HepG2 (cell line): ENCODE measurements at regions not wholly inside any gene's neighbourhood (a gene's known extent, or its start where the extent isn't known, plus 50 kb on each side); places are given as distances from the start of the nearest gene placed in this dataset.

ENCODE experiments used
- ATAC-seq: fragments of 200-7000 bp; cut with Tn5 transposase; 3 replicates; pipeline ENCODE4 v1.9.1; 2020; ENCODE audit warnings: mild to moderate bottlenecking, moderate library complexity
- BruUV-seq: library from RNA; stranded (reverse); fragments of 400-500 nt; replicated peaks from 2 replicates; lab custom pipeline; 2021; lab: Mats Ljungman, UMichigan
- CTCF ChIA-PET: fragments of 300-600 bp; formaldehyde crosslinking; extraction: SDS; loops from one replicate; lab custom pipeline; 2021; ENCODE audit warnings: low total read pairs, inconsistent platforms, low intra/inter-chr PET ratio; lab: Yijun Ruan, JAX
- POLR2A ChIA-PET: fragments of 350-600 bp; sonication (Branson Sonifier 250); formaldehyde crosslinking; loops from one replicate; lab custom pipeline; 2020; ENCODE audit warnings: antibody characterized with exemption, inconsistent platforms; lab: Yijun Ruan, JAX
- DNase-seq: peaks from one replicate; pipeline ENCODE4 v3.0.0-alpha.2; 2015; ENCODE audit warnings: low spot score
- FAIRE-seq: peaks from 3 replicates; lab custom pipeline; 2011; peaks lifted over from hg19 to GRCh38; lab: Jason Lieb, UNC
- H2AFZ ChIP-seq: one replicate; pipeline ENCODE4 v1.6.1; 2011; ENCODE audit warnings: low read length, inconsistent platforms
- H3K27ac ChIP-seq: fragments of 300-600 bp; 3 replicates; pipeline ENCODE4 v1.8.0; 2011; ENCODE audit warnings: mixed run types, mild to moderate bottlenecking, mixed read lengths, low read length, inconsistent platforms; ENCODE audit not compliant: insufficient read depth; ENCODE audit errors: extremely low read length
- H3K27me3 ChIP-seq, 2 experiments: fragments of 200-600 bp in 1 of 2; 2 replicates in 1 of 2; 3 replicates in 1 of 2; pipeline versions ENCODE4 v1.6.0 to v1.8.0; 2011; ENCODE audit warnings: low read length in 2 of 2, mild to moderate bottlenecking in 2 of 2, moderate library complexity in 2 of 2, inconsistent platforms in 1 of 2; ENCODE audit not compliant: insufficient read depth in 2 of 2, control insufficient read depth in 1 of 2
- H3K36me3 ChIP-seq, 2 experiments: fragments of 200-600 bp in 1 of 2; replicated peaks in 1 of 2; 2 replicates in 1 of 2; 3 replicates in 1 of 2; pipeline versions ENCODE4 v1.5.1 to v1.8.0; 2011; ENCODE audit warnings: low read length in 2 of 2, inconsistent platforms in 1 of 2; ENCODE audit not compliant: insufficient read depth in 2 of 2, control insufficient read depth in 1 of 2
- H3K4me1 ChIP-seq: 2 replicates; pipeline ENCODE4 v1.5.1; 2012; ENCODE audit warnings: low read length, inconsistent platforms; ENCODE audit not compliant: insufficient read depth
- H3K4me2 ChIP-seq: 2 replicates; pipeline ENCODE4 v1.6.0; 2011; ENCODE audit warnings: low read depth, low read length, inconsistent platforms
- H3K4me3 ChIP-seq, 3 experiments: fragments of 200-600 bp in 1 of 3; sonication (generic), shearing (Covaris generic) in 1 of 3; replicated peaks in 1 of 3; 2 replicates each; pipeline ENCODE4 v1.5.1; 2011 to 2016; ENCODE audit warnings: low read length in 3 of 3, inconsistent platforms in 2 of 3, low read depth in 2 of 3, mild to moderate bottlenecking in 2 of 3, control low read depth in 1 of 3, mixed read lengths in 1 of 3; ENCODE audit not compliant: insufficient read depth in 1 of 3
- H3K79me2 ChIP-seq: one replicate; pipeline ENCODE4 v1.6.1; 2011; ENCODE audit warnings: low read length, inconsistent platforms; ENCODE audit not compliant: insufficient read depth
- H3K9ac ChIP-seq: 2 replicates; pipeline ENCODE4 v1.6.0; 2011; ENCODE audit warnings: mild to moderate bottlenecking, low read depth, low read length, inconsistent platforms; ENCODE audit not compliant: insufficient read depth
- H3K9me3 ChIP-seq: 2 replicates; pipeline ENCODE4 v1.5.1; 2012; ENCODE audit warnings: mild to moderate bottlenecking, low read length
- H4K20me1 ChIP-seq: 2 replicates; pipeline ENCODE4 v1.6.0; 2011; ENCODE audit warnings: inconsistent platforms, mild to moderate bottlenecking, low read length, moderate library complexity; ENCODE audit not compliant: insufficient read depth
- ATF7 ChIP-seq, 2 experiments: fragments of 450-650 bp in 1 of 2; sonication (generic) in 1 of 2; formaldehyde crosslinking in 1 of 2; IDR thresholded peaks; 2 replicates each; pipeline versions ENCODE4 v1.4.0 to v1.6.1; 2016 to 2020; ENCODE audit warnings: antibody characterized with exemption in 1 of 2, mild to moderate bottlenecking in 1 of 2, missing genetic modification reagents in 1 of 2
- GPN1 ChIP-seq: sonication (generic); formaldehyde crosslinking; IDR thresholded peaks from 2 replicates; pipeline ENCODE4 v1.5.1; 2020; ENCODE audit warnings: missing genetic modification reagents, borderline replicate concordance
- HNRNPLL ChIP-seq: fragments of 200-400 bp; formaldehyde crosslinking; IDR thresholded peaks from 2 replicates; pipeline ENCODE4 v1.6.1; 2017; ENCODE audit warnings: mild to moderate bottlenecking, low read depth, low read length; ENCODE audit not compliant: poor library complexity, severe bottlenecking
- JUND ChIP-seq: sonication (generic); formaldehyde crosslinking; IDR thresholded peaks from 2 replicates; pipeline ENCODE4 v1.8.0; 2022; ENCODE audit warnings: mild to moderate bottlenecking, missing genetic modification reagents
- KDM6A ChIP-seq: IDR thresholded peaks from 2 replicates; pipeline ENCODE4 v1.6.1; 2016; ENCODE audit warnings: low read depth
- MTA3 ChIP-seq: sonication (generic); formaldehyde crosslinking; IDR thresholded peaks from 2 replicates; pipeline ENCODE4 v1.4.0; 2020; ENCODE audit warnings: missing genetic modification reagents
- NR1H2 ChIP-seq: sonication (generic); formaldehyde crosslinking; IDR thresholded peaks from 2 replicates; pipeline ENCODE4 v1.8.1; 2022; ENCODE audit warnings: low read depth, missing genetic modification reagents, borderline replicate concordance
- NR2F6 ChIP-seq, 2 experiments: IDR thresholded peaks; 2 replicates each; pipeline ENCODE4 v1.6.1; 2016; ENCODE audit warnings: antibody characterized with exemption in 1 of 2, mild to moderate bottlenecking in 1 of 2
- POLR2AphosphoS5 ChIP-seq: IDR thresholded peaks from 2 replicates; pipeline ENCODE4 v1.6.1; 2012; ENCODE audit warnings: low read depth, low read length
- PREB ChIP-seq: sonication (generic); formaldehyde crosslinking; IDR thresholded peaks from 2 replicates; pipeline ENCODE4 v1.4.0; 2020; ENCODE audit warnings: missing genetic modification reagents
- RNF2 ChIP-seq: fragments of 450-650 bp; conservative IDR thresholded peaks from 2 replicates; pipeline ENCODE4 v1.6.1; 2016; ENCODE audit warnings: low read depth
- ZNF263 ChIP-seq: sonication (generic); formaldehyde crosslinking; IDR thresholded peaks from 2 replicates; pipeline ENCODE4 v1.4.0; 2020; ENCODE audit warnings: missing genetic modification reagents
- ZNF317 ChIP-seq: sonication (generic); formaldehyde crosslinking; IDR thresholded peaks from 2 replicates; pipeline ENCODE4 v1.5.0; 2020; ENCODE audit warnings: mild to moderate bottlenecking, missing genetic modification reagents
- ZSCAN22 ChIP-seq: sonication (generic); formaldehyde crosslinking; IDR thresholded peaks from 2 replicates; pipeline ENCODE4 v1.4.0; 2020; ENCODE audit warnings: mild to moderate bottlenecking, missing genetic modification reagents
- WGBS: methylation state at CpG from one replicate; pipeline ENCODE4 v1.1.6; 2017; ENCODE audit warnings: low lambda C conversion rate; 5-methylcytosine and 5-hydroxymethylcytosine counted together
- in situ Hi-C: cut with HindIII; loops from 2 replicates; pipeline ENCODE4 v1.10.0; 2017; ENCODE audit warnings: low pct_unique_long_range_greater_than_20kb; ENCODE audit not compliant: extremely low pct_ligation_motif_present
- intact Hi-C: fragments of 100-400 bp; cut with micrococcal nuclease; formaldehyde crosslinking; loops from one replicate; pipeline ENCODE4 v1.10.0; 2022; ENCODE audit not compliant: unreplicated experiment
- TF ChIP-seq, protein P1 (sequence below): sonication (generic); formaldehyde crosslinking; IDR thresholded peaks from 2 replicates; pipeline ENCODE4 v1.4.0; 2020; ENCODE audit warnings: missing genetic modification reagents, mild to moderate bottlenecking, borderline replicate concordance
- TF ChIP-seq, protein P2 (sequence below): IDR thresholded peaks from 2 replicates; pipeline ENCODE4 v1.6.1; 2012; ENCODE audit warnings: inconsistent platforms
- TF ChIP-seq, protein P3 (sequence below): sonication (generic); formaldehyde crosslinking; IDR thresholded peaks from 2 replicates; pipeline ENCODE4 v1.5.1; 2020; ENCODE audit warnings: mild to moderate bottlenecking, missing genetic modification reagents, moderate library complexity

GRCh38 chr14:96734076-96734622 lies 63.0 kb upstream of the VRK1 start:
- H3K36me3 ChIP-seq, result no peaks in the 10 kb centered on the region
- no peak for FAIRE-seq
- peaks cover 5 to 65% of the 10 kb centered on the region in 2 experiments; a peak in 3 of 5 replicates for H3K27me3 ChIP-seq
- peaks cover 4% of the 10 kb centered on the region; the same call in 1 of the 2 replicates for H3K4me1 ChIP-seq
- no peaks in the 10 kb centered on the region for H3K79me2 ChIP-seq
- peak; percentile 60 for ATAC-seq
- no peak overlapping the region for H3K9ac ChIP-seq
- no peak overlapping the region for H3K27ac ChIP-seq
- POLR2A ChIA-PET, result no interaction called here
- H3K4me3 ChIP-seq, result no peak overlapping the region
- H4K20me1 ChIP-seq, result no peaks in the 10 kb centered on the region
- intact Hi-C loops (no loop called here), in situ Hi-C loops (no loop called here)
- no peak overlapping the region for H3K4me2 ChIP-seq
- H3K9me3 ChIP-seq, result no peaks in the 10 kb centered on the region
- DNase-seq, result no peak
- no TSS peak for BruUV-seq
- 10% methylated on average over 7 of the region's 7 CpGs for WGBS
- CTCF ChIA-PET, result interaction anchor here (0.6 kb wide), 1 partner anchor 8 kb away, joined by 3 read pairs; no protein-coding TSS in a partner anchor
- H2AFZ ChIP-seq, result no peak overlapping the region
- no peak for TF ChIP-seq RNF2
- TF ChIP-seq ZNF317 (CRISPR knock-in tag), result 0 out of 2 replicates have a peak, but pooled peaks have one; percentile 61
- TF ChIP-seq, protein P1, sequence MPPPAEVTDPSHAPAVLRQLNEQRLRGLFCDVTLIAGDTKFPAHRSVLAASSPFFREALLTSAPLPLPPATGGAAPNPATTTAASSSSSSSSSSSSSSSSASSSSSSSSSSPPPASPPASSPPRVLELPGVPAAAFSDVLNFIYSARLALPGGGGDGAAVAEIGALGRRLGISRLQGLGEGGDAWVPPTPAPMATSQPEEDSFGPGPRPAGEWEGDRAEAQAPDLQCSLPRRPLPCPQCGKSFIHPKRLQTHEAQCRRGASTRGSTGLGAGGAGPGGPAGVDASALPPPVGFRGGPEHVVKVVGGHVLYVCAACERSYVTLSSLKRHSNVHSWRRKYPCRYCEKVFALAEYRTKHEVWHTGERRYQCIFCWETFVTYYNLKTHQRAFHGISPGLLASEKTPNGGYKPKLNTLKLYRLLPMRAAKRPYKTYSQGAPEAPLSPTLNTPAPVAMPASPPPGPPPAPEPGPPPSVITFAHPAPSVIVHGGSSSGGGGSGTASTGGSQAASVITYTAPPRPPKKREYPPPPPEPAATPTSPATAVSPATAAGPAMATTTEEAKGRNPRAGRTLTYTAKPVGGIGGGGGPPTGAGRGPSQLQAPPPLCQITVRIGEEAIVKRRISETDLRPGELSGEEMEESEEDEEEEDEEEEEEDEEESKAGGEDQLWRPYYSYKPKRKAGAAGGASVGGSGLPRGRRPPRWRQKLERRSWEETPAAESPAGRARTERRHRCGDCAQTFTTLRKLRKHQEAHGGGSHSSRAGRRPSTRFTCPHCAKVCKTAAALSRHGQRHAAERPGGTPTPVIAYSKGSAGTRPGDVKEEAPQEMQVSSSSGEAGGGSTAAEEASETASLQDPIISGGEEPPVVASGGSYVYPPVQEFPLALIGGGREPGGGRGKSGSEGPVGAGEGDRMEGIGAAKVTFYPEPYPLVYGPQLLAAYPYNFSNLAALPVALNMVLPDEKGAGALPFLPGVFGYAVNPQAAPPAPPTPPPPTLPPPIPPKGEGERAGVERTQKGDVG (CRISPR knock-in tag), result no peak
- no peak for TF ChIP-seq NR1H2 (CRISPR knock-in tag)
- TF ChIP-seq JUND (CRISPR knock-in tag), result no peak
- TF ChIP-seq ATF7 (IDR thresholded peaks at IDR 0.05), result peak; percentile 73
- no peak for TF ChIP-seq ATF7 (CRISPR knock-in tag; IDR thresholded peaks at IDR 0.05)
- TF ChIP-seq, protein P2, sequence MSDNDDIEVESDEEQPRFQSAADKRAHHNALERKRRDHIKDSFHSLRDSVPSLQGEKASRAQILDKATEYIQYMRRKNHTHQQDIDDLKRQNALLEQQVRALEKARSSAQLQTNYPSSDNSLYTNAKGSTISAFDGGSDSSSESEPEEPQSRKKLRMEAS, result no peak
- TF ChIP-seq MTA3, result no peak
- peak; percentile 18 for TF ChIP-seq HNRNPLL
- TF ChIP-seq NR2F6 (IDR thresholded peaks at IDR 0.05), result 0 out of 2 replicates have a peak, but pooled peaks have one; percentile 33
- no peak for TF ChIP-seq NR2F6 (CRISPR knock-in tag; IDR thresholded peaks at IDR 0.05)
- TF ChIP-seq ZSCAN22 (CRISPR knock-in tag), result no peak
- TF ChIP-seq GPN1, result no peak
- no peak for TF ChIP-seq PREB (CRISPR knock-in tag)
- TF ChIP-seq ZNF263 (CRISPR knock-in tag), result no peak
- no peak for TF ChIP-seq KDM6A (CRISPR knock-in tag)
- no peak for TF ChIP-seq POLR2AphosphoS5
- TF ChIP-seq, protein P3, sequence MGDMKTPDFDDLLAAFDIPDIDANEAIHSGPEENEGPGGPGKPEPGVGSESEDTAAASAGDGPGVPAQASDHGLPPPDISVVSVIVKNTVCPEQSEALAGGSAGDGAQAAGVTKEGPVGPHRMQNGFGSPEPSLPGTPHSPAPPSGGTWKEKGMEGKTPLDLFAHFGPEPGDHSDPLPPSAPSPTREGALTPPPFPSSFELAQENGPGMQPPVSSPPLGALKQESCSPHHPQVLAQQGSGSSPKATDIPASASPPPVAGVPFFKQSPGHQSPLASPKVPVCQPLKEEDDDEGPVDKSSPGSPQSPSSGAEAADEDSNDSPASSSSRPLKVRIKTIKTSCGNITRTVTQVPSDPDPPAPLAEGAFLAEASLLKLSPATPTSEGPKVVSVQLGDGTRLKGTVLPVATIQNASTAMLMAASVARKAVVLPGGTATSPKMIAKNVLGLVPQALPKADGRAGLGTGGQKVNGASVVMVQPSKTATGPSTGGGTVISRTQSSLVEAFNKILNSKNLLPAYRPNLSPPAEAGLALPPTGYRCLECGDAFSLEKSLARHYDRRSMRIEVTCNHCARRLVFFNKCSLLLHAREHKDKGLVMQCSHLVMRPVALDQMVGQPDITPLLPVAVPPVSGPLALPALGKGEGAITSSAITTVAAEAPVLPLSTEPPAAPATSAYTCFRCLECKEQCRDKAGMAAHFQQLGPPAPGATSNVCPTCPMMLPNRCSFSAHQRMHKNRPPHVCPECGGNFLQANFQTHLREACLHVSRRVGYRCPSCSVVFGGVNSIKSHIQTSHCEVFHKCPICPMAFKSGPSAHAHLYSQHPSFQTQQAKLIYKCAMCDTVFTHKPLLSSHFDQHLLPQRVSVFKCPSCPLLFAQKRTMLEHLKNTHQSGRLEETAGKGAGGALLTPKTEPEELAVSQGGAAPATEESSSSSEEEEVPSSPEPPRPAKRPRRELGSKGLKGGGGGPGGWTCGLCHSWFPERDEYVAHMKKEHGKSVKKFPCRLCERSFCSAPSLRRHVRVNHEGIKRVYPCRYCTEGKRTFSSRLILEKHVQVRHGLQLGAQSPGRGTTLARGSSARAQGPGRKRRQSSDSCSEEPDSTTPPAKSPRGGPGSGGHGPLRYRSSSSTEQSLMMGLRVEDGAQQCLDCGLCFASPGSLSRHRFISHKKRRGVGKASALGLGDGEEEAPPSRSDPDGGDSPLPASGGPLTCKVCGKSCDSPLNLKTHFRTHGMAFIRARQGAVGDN (CRISPR knock-in tag), result no peak
